Mononuclear cell (primary cell): ENCODE measurements at regions not wholly inside any gene's neighbourhood (a gene's known extent, or its start where the extent isn't known, plus 50 kb on each side); places are given as distances from the start of the nearest gene placed in this dataset.

Source experiments
- H3K27me3 ChIP-seq: 2 replicates; pipeline ENCODE4 v1.6.0; 2011; ENCODE audit warnings: low read length, control low read depth; ENCODE audit not compliant: insufficient read depth
- H3K4me1 ChIP-seq: 2 replicates; pipeline ENCODE4 v1.5.1; 2011; ENCODE audit warnings: mild to moderate bottlenecking, low read length, control low read depth; ENCODE audit not compliant: insufficient read depth
- H3K4me3 ChIP-seq: 2 replicates; pipeline ENCODE4 v1.5.1; 2011; ENCODE audit warnings: mild to moderate bottlenecking, low read length, moderate library complexity
- H3K9me3 ChIP-seq: 2 replicates; pipeline ENCODE4 v1.5.1; 2011; ENCODE audit warnings: low read depth, mild to moderate bottlenecking, control low read depth, low read length

- no peak overlapping the region for H3K4me3 ChIP-seq
- no peaks in the 10 kb centered on the region for H3K27me3 ChIP-seq
- H3K9me3 ChIP-seq, result no peaks in the 10 kb centered on the region
- peaks cover 14% of the 10 kb centered on the region for H3K4me1 ChIP-seq
Observed at GRCh38 chr15:66955871-66956585, 109.4 kb upstream of the SMAD3 start.

- H3K9me3 ChIP-seq, result no peaks in the 10 kb centered on the region
- no peaks in the 10 kb centered on the region for H3K27me3 ChIP-seq
- peaks cover 12% of the 10 kb centered on the region for H3K4me1 ChIP-seq
- no peak overlapping the region for H3K4me3 ChIP-seq
Observed at GRCh38 chr15:66956672-66957430, 108.6 kb upstream of the SMAD3 start.

- H3K9me3 ChIP-seq, result no peaks in the 10 kb centered on the region
- no peaks in the 10 kb centered on the region for H3K27me3 ChIP-seq
- peaks cover 7% of the 10 kb centered on the region for H3K4me1 ChIP-seq
- no peak overlapping the region for H3K4me3 ChIP-seq
Observed at GRCh38 chr15:66957431-66957720, 108.0 kb upstream of the SMAD3 start.

GRCh38 chr15:66959066-66959465 lies 106.3 kb upstream of the SMAD3 start:
- Histone ChIP-seq H3K4me3 (no peak overlapping the region), H3K9me3 (no peaks in the 10 kb centered on the region), H3K4me1 (peaks cover 14% of the 10 kb centered on the region), H3K27me3 (no peaks in the 10 kb centered on the region)

DNA sequence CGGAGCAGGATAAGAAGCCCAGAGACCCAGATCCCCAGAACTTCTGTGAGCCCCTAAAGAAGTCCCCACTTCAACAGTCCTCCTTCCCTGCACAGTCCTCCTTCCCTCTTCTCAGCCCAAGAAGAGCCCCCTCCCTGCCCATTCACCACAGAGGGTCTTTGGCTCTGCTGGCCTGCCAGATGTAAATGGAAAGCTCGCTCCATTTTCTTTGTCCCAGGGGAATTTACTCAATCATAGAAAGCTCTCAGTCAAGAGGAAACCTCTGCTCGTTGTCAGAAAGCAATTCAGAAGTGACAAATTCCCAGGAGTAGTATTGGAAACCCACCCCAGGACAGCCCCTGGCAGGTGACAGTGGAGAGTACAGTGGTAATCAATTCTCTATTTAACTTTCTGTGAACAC lies 105.5 kb upstream of the SMAD3 start:
- H3K9me3 ChIP-seq, result no peaks in the 10 kb centered on the region
- peaks cover 16% of the 10 kb centered on the region for H3K4me1 ChIP-seq
- H3K27me3 ChIP-seq, result no peaks in the 10 kb centered on the region
- no peak overlapping the region for H3K4me3 ChIP-seq

DNA sequence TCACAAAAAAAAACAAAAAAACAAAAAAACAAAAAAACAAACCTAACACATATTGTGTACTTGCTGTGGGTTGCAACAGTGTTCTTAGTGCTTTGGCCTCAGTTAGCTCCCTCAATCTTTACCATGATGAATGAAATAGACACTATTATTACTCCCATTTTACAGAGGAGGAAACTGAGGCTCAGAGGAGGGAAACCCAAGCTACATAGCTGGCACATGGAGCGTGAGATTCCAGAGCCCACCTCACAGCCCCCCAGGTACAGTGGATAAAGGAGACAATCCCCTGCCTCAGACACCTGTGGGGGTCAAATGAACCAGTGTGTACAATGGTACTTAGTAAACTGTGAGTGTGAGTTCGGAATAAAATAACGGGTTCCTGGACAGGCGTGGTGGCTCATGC lies 104.9 kb upstream of the SMAD3 start:
- H3K4me3 ChIP-seq, result no peak overlapping the region
- no peaks in the 10 kb centered on the region for H3K9me3 ChIP-seq
- peaks cover 16% of the 10 kb centered on the region for H3K4me1 ChIP-seq
- H3K27me3 ChIP-seq, result no peaks in the 10 kb centered on the region

- Histone ChIP-seq H3K27me3 (no peaks in the 10 kb centered on the region), H3K9me3 (no peaks in the 10 kb centered on the region), H3K4me1 (peaks cover 16% of the 10 kb centered on the region), H3K4me3 (no peak overlapping the region)
Observed at GRCh38 chr15:66961407-66961884, 104.0 kb upstream of the SMAD3 start.

- H3K27me3 ChIP-seq, result no peaks in the 10 kb centered on the region
Observed at GRCh38 chr15:66961901-66962300, 103.5 kb upstream of the SMAD3 start.

GRCh38 chr15:66962522-66962921 lies 102.9 kb upstream of the SMAD3 start:
- H3K4me3 ChIP-seq, result no peak overlapping the region
- no peaks in the 10 kb centered on the region for H3K9me3 ChIP-seq
- H3K4me1 ChIP-seq, result peaks cover 10% of the 10 kb centered on the region
- H3K27me3 ChIP-seq, result no peaks in the 10 kb centered on the region

More at GRCh38 chr15:66961901-66962300, 103.5 kb upstream of the SMAD3 start:
- H3K4me1 ChIP-seq, result peaks cover 16% of the 10 kb centered on the region
- no peaks in the 10 kb centered on the region for H3K9me3 ChIP-seq
- no peak overlapping the region for H3K4me3 ChIP-seq

DNA sequence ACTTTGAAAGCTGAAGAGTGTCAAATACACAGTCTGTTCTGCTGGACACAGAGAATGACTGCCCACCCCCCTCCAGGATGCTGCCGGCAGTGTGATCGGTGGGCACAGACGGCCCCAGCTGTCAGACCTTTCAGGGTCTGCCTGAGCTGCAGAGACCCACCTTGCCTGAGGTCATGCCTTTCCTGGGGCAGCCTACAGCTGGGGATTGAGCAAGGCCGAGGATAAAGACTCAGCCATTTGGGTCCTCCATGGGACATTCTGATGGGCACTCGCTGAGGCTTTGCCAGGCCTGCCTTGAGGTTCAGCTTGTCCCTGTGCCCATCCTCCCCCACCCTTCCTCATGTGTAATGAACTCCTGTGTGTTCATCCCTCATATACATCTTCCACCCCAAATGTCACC lies 102.3 kb upstream of the SMAD3 start:
- no peaks in the 10 kb centered on the region for H3K9me3 ChIP-seq
- no peak overlapping the region for H3K4me3 ChIP-seq
- H3K27me3 ChIP-seq, result no peaks in the 10 kb centered on the region
- peaks cover 9% of the 10 kb centered on the region for H3K4me1 ChIP-seq

DNA sequence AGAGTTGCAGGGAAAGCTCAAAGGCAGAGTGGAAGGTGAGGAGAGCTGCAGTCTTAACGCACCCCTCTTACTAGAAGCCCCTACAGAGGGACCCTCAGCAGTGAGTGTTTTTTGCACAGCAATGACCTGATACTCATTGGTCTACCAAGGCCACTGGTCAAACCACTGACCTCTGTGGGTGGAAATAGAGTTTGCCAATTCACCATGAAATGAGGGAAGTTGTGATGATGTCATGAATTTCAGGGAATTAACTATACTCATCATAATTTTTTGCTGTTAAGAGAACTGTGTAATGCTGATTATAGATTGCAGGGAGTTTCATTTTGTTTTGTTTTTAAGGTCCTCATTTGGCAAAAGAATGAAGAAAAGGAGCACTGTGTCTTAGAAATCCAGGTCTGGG lies 101.7 kb upstream of the SMAD3 start:
- H3K9me3 ChIP-seq, result no peaks in the 10 kb centered on the region
- no peaks in the 10 kb centered on the region for H3K27me3 ChIP-seq
- peaks cover 9% of the 10 kb centered on the region for H3K4me1 ChIP-seq
- no peak overlapping the region for H3K4me3 ChIP-seq

GRCh38 chr15:66964111-66964738 lies 101.2 kb upstream of the SMAD3 start:
- Histone ChIP-seq H3K4me3 (no peak overlapping the region), H3K4me1 (peaks cover 9% of the 10 kb centered on the region)

DNA sequence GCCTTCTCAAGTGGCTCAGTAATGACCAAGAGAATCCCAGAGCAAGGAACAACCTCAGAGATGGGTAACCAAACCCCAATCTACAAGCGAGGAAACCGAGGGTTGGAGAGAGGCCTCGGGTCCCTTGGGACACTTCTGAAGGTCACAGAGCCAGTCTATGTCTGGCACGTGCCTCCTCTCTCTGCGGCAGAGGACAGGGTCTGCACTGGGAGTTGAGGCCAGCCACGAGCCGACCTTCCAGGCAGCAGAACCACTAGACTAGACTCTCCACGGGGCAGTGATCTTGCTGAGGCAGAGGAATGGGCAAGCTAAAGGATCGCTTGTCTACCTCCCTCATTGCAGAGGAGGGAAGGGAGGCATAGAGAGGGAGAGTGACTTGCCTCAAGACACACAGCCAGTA lies 100.6 kb upstream of the SMAD3 start:
- Histone ChIP-seq H3K27me3 (no peaks in the 10 kb centered on the region), H3K4me3 (no peak overlapping the region), H3K9me3 (no peaks in the 10 kb centered on the region), H3K4me1 (peaks cover 9% of the 10 kb centered on the region)

More at GRCh38 chr15:66964111-66964738, 101.2 kb upstream of the SMAD3 start:
- no peaks in the 10 kb centered on the region for H3K9me3 ChIP-seq
- H3K27me3 ChIP-seq, result no peaks in the 10 kb centered on the region

DNA sequence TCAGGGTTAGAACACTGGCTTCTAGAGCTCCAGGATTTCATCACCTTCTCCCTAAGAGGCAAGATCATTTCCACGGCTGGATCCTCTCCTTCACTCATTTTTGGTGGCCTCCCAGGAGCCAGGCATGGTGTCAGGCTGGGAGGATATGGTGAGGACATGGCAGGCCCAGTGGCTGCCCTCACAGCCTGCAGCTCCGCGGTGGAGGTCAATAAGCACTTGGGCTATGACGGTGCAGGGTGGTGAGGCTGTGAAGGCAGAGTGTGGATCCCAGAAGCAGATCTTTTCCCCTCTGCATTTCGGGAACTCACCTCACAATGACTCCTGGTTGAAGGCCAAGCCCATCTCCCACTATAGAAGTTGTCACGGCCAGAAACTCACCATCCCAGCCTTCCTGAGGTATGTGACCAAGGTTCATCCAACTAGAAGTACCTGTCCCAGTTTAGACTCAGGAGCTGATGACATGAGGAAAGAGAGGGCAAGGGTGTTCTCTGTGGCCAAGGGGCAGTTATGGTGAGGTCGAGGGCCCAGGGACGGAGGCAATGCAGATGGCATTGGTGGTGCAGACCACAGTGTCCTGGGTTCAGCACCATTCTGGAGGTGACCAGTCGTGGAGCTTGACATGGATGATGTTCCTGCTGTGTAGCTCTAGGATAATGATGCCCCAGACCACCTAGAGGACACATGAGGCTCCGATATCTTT lies 100.1 kb upstream of the SMAD3 start:
- Histone ChIP-seq H3K9me3 (no peaks in the 10 kb centered on the region), H3K4me3 (no peak overlapping the region), H3K27me3 (no peaks in the 10 kb centered on the region), H3K4me1 (peaks cover 9% of the 10 kb centered on the region)

DNA sequence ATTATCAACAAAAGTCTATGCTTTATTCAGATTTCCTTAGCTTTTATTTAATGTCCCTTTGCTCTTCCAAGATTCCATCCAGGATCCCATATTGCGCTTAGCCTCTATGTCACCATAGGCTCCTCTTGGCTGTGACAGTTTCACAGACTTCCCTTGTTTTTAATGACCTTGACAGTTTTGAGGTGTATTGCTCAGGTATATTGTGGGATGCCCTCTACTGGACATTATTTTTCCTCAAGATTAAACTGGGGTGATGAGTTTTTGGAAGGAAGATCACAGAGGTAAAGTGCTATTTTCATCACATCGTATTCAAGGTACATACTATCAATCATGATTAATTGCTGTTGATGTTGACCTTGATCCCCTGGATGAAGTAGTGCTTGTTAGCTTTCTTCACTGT lies 99.1 kb upstream of the SMAD3 start:
- Histone ChIP-seq H3K9me3 (no peaks in the 10 kb centered on the region), H3K4me1 (peaks cover 9% of the 10 kb centered on the region), H3K4me3 (no peak overlapping the region), H3K27me3 (no peaks in the 10 kb centered on the region)
